ENCODE measurements at regions not wholly inside any gene's neighbourhood (a gene's known extent, or its start where the extent isn't known, plus 50 kb on each side); places are given as distances from the start of the nearest gene placed in this dataset.
A peak's percentile ranks its signal among the peaks of the same experiment; 100 is the strongest.

- DNase-seq (ENCODE audit: low spot score) = peak; percentile 57
Observed at GRCh38 chr2:59974051-59974766, 579.2 kb downstream of the BCL11A start.

GRCh38 chr2:59969161-59969560 is 584.3 kb downstream of the BCL11A start:
- DNase-seq (ENCODE audit: low spot score) = no peak

GRCh38 chr2:59968441-59968840 is 585.0 kb downstream of the BCL11A start:
- no peak for DNase-seq (ENCODE audit: low spot score)

GRCh38 chr2:59967691-59968090 is 585.8 kb downstream of the BCL11A start:
- DNase-seq (ENCODE audit: low spot score) = no peak

GRCh38 chr2:59963157-59963556 is 590.3 kb downstream of the BCL11A start:
- no peak for DNase-seq (ENCODE audit: low spot score)

DNA sequence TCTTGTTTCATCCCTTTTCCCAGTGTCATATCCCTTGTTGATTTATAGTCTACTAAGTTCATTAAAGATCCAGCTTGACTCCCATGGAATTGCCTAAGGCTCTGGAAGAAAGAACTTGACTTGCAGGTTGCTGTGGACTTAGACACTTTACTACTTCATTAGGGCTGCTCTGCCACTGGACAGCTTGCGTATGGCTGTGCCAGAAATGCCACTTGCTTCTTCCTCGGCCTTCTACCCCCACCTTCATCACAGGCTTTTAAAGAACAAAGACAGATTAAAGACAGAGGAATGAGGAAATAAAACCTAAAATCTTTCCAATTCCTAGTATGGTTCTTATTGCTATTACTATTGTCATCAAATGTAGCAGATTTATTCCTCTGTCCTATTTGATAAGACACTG is 591.7 kb downstream of the BCL11A start:
- DNase-seq (ENCODE audit: low spot score) = no peak

GRCh38 chr2:59959944-59960343 is 593.5 kb downstream of the BCL11A start:
- no peak for DNase-seq (ENCODE audit: low spot score)

- DNase-seq (ENCODE audit: low spot score) = no peak
Observed at GRCh38 chr2:59957504-59957903, 596.0 kb downstream of the BCL11A start.

- no peak for DNase-seq (ENCODE audit: low spot score)
Observed at GRCh38 chr2:59956981-59957380, 596.5 kb downstream of the BCL11A start.

DNA sequence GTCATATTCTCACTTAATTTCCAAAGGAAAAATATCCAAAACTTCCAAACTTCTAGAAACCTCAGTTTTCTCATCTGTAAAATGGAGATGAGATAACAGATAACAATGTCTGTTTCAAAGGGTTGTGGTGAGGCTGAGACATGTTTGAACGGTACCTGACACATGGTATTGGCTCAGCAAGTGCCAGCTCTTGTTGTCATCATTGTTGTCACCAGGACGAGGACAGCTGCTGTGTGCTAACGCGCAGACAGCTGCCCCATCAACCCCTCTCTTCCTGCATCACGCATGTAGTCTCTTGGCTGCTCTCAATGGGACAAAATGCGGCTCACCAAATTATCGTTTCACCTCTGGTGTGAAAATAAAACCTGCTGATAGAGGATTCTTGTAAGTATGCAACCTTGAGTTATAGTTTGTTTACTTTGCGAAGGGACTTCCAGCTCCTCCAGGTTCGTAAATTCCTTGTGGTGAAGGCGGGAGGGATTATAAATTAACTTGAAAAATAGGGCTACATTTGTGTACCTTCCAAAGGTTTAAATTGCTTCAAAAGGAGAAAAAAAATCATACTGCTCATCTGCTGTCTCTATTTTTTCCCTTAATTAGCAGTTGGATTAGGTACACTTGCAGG is 605.4 kb downstream of the BCL11A start:
- no peak for DNase-seq (ENCODE audit: low spot score)

DNA sequence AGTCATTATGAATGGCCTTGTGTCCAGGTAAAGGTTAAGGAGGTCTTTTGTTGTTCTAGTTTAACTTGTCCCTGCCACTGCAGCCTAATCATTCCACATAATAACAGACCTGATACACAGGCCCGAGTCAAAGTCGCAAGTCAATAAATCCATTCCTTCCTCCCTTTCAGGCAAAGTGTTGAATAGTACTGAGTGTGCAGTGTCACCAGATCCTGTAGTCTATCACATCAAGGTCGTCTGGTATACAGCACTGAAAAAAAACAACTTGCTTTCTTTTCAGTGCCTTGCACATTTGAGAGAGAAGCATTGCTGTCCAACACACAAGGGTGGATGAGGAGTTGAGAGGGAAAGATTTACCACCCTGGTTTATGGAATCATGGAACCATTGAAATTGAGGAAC is 606.2 kb downstream of the BCL11A start:
- no peak for DNase-seq (ENCODE audit: low spot score)

DNA sequence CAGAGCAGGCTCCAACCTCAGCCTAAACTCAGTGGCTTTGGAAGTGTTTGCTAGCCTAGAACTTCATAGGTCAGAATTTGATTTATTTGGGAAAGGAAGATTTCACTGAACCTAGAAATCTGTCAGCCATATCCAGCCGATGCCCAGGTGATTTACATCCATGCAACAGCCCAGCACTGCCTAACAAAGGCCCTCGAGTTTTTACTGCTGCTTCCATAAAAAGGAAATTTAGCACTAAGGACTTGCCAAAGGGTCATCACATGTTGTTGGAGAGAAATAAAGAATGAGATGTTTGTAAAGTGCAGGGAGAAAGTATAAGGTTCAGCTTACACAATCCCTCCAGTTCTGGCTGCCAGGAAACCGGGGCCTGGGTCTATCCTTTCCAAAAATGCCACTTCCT is 614.2 kb downstream of the BCL11A start:
- DNase-seq (ENCODE audit: low spot score) = no peak

DNA sequence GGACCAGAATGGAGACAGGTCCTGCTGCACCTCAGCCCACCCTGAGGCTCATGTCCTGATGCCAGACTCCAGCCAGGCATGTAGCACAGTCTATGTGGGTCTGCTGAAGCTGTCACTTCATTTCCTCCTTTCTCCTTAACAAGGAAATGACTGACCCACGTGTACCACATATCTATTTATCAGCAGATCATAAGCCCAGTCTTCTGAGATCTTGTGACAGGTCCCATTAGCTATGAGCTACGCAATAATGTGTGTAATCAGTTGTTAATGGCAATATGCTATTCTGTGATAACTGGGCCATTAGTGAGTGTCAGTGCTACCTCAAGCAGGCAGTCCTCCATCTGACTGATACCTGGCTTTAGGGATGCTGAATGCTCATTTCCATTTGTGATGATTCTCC is 615.3 kb downstream of the BCL11A start:
- no peak for DNase-seq (ENCODE audit: low spot score)

DNA sequence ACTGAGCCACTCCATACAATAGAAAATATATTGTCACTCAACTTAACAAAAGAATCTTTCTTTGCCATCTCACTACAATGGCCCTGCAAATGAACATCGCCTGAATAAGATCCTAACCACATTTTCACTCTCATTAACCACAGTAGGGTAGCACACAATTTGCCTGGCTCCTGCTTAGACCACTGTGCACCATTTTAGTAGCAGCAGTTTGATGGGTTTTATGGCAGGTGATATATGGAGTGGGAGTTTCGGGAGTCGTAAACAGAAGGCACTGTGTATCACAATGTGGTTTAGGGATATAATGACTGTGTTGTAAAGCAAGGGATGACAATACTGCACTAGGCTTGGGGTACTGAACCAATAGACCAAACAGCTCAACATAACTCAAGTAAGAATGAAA is 617.4 kb downstream of the BCL11A start:
- no peak for DNase-seq (ENCODE audit: low spot score)

DNA sequence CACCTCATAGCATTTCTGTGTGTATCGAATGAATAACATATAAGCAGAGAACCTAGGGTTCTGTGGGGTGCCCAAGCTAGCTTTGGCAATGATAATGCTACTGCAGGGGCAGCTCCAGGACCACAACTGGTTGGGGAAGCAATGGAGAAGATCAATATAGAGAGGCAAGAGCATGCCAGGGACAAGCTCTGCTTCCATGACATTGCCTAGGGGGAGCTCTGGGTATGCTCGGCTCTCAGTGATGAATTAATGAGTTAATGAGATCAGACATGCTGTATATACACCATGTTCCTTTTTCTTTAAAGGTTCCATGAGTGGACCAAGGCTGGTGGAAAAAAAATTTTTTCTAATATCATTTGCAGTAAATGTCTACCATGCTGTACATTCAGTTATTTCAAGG is 618.4 kb downstream of the BCL11A start:
- no peak for DNase-seq (ENCODE audit: low spot score)

- DNase-seq (ENCODE audit: low spot score) = no peak
Observed at GRCh38 chr2:59933948-59934347, 619.5 kb downstream of the BCL11A start.

GRCh38 chr2:59932341-59932740 is 621.1 kb downstream of the BCL11A start:
- DNase-seq (ENCODE audit: low spot score) = no peak

GRCh38 chr2:59930430-59930829 is 623.0 kb downstream of the BCL11A start:
- no peak for DNase-seq (ENCODE audit: low spot score)

- DNase-seq (ENCODE audit: low spot score) = no peak
Observed at GRCh38 chr2:59926731-59927130, 626.7 kb downstream of the BCL11A start.

- DNase-seq (ENCODE audit: low spot score) = no peak
Observed at GRCh38 chr2:59925321-59925720, 628.1 kb downstream of the BCL11A start.

- DNase-seq (ENCODE audit: low spot score) = no peak
Observed at GRCh38 chr2:59924346-59924745, 629.1 kb downstream of the BCL11A start.

- DNase-seq (ENCODE audit: low spot score) = no peak
Observed at GRCh38 chr2:59922450-59922849, 631.0 kb downstream of the BCL11A start.

- no peak for DNase-seq (ENCODE audit: low spot score)
Observed at GRCh38 chr2:59921743-59922142, 631.7 kb downstream of the BCL11A start.

- no peak for DNase-seq (ENCODE audit: low spot score)
Observed at GRCh38 chr2:59920961-59921360, 632.5 kb downstream of the BCL11A start.

Data from ecto neural progenitor cell (in vitro differentiated cells).